ENCODE measurements at regions not wholly inside any gene's neighbourhood (a gene's known extent, or its start where the extent isn't known, plus 50 kb on each side); places are given as distances from the start of the nearest gene placed in this dataset.
"Not testable (repeated sequence)": the region's sequence is repeated elsewhere in the genome, so short reads cannot be mapped to it uniquely, and the experiment has no call there.

DNA sequence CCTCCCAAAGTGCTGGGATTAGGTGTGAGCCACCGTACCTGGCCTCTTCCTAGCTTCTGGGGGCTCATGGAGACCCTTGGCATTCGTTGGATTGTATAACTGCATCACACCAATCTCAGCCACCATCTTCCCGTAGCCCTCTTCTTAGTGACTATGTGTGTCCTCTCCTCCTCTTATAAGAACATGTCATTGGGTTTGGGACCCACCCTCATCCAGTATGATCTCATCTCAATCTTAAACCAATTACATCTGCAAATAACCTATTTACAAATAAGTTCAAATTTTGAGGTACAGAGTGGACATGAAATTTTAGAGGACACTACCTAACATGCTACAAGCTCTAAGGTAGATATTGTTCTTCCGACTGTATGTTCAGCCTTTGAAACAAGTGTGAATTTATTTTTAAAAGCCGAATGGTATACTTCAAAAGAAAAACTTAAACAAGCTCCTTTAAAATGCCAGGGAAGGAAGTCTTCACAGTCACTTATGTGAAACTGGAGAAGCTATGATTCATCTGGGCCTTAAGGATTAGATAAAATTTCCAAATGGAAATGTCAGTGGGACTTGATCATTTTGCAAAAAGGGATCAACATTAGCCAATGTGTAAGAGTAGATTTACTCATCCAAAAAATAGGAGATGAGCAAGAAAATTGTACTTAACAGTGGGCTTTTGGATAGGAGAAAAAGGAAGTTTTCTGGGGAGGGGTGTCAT is 225.7 kb downstream of the MEX3B start:
- DNase-seq (ENCODE audit: low read depth) = no peak

DNA sequence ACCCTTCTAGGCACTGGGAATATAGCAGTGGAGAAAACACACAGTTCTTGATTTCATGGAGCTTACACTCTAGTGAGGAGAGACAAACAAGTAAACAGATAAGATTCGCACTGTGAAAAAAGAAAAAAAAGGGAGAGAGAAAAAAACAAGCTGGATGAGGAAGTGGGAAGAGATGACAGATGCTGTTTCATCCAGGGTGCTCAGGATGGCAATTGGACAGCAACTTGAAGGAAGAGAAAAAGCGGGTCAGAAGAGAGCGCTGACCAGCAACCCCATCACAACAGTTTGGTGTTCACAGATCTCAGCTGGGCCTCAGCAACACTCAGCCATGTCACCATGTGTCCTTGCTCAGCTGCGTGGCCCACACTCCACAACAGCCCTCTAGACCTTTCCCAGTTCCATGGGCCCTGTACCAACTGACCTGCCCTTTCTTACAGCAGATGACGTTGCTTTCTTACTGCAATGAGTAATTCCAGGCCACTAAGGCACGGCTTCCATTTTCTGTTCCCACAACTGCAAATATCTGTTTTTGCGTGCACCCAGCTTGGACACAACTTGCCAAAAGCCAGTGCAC is 230.8 kb downstream of the MEX3B start:
- DNase-seq (ENCODE audit: low read depth) = no peak

DNA sequence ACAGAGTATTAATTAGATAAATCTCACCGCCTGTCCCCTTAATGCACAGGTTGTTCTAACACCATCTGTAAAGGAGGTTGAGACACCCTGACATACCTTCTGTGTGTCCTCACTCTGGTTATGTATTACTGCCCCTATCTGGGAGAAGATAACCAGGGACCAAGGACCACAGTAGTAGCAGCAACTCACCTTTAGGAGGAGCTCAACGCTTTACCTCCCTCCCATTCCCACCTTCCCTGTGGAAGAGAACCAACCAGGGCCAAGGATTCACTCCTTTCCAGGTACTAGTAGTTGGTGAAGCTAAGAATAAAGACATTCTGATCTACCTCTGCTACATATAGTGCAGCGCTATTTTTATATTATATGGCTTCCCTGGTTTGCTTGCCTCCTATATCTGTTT is 232.6 kb downstream of the MEX3B start:
- DNase-seq (ENCODE audit: low read depth) = no peak

DNA sequence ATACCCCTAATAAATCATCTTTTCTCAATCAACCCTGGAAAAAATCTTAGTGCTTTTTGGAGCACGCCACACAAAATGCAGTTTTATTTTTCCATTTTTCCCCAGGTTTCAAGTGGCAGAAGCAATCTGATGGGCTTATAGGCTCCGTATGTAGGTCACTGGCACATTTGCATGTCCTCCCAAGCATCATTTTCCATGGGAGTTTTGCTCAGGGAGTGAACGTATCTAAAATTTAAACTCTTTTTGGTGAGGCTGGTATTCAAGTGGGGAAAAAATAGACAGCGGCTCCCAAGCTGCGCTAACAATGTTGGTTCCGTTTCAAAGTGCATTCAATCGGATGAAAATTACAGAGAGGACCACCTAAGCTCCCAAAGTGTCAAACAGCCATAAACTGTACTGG is 233.4 kb downstream of the MEX3B start:
- DNase-seq (ENCODE audit: low read depth) = no peak

DNA sequence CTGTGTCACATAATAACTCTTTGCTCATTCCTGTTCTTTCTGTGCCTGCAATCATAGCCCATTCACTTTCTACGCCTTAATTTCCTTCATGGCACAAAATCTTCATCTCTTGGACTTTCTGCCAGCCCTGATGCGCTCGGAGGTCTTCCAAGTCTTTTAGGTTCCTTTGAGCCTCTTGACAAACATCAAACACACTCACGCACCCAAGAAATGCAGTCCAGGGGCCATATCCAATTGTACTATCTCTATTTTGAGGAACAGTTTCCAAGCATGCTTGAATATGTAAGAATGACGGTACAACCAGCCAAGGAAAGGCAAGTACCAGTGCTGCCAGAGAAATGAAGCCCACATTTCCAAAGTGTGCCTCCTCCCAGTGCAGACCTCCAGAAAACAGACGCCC is 234.1 kb downstream of the MEX3B start:
- DNase-seq (ENCODE audit: low read depth) = no peak

DNA sequence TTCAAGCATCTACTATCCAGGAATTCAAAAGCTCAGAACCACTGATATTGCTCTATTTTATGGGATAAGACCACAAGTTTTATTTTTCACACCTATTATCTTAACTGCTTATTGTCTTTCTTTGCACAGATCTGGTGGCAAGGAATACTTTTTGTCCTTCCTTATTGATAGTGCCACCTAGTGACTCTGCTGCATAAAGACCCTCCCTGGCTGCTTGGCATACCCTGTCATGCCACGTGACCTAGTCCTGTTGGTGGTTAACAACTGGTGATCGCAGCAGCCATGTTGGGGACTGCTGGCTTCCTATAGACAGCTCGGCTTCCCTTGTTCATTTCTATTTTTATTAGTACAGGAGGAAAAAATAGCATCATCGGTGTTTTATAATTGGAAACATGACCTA is 236.3 kb downstream of the MEX3B start:
- DNase-seq (ENCODE audit: low read depth) = no peak

DNA sequence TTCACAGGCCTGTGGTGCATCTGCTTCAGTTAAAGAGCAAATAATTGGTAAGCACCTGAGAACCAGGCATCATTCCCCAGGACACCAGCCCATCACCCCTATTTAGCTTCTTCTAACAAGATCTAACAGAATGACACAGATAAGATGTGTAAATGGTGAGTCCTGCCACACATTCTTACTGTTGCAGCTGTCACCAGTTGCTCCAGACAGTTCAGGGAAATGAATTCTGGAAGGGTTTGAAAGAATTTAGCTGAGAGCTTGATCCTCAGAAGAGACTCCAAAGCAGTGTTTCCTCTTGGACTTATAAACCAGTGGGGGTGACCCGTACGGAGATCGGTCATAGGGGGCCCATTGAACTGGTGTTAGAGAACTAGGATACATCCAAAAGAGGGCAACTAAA is 238.0 kb downstream of the MEX3B start:
- no peak for DNase-seq (ENCODE audit: low read depth)

DNA sequence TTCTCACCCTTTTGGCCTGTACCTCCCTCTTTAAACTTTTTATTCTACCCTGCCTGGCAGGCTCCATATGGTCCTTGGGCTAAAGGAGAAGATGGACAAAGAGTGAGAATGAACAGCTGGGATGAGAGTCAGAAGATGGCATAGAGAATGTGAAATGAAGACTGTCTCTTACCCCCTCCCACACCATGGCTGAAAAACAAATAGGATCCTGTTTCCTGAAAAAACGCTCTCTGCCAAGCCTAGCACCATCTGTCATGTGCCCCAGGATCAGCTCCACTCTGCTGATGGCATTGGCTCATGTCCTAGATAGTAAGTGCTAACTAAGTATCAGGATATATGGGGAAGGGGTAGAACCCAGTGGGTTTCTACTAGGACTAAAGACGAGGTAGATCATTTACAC is 238.6 kb downstream of the MEX3B start:
- DNase-seq (ENCODE audit: low read depth) = no peak

DNA sequence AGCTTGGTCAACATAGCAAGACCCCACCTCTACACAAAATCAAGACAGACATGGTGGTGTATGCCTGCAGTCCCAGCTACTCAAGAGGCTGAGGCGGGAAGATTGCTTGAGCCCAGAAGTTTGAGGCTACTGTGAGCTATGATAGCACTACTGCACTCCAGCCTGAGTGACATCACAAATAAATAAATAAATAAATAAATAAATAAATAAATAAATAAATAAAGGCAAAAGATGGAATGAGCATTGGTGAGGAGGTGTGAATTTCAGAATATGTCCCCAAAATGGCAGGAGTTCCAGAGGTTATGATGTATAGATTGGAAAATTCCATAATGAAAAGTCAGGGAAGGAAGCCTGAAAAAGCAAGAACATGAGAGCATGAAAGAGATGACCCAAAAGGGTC is 249.9 kb downstream of the MEX3B start:
- no peak for DNase-seq (ENCODE audit: low read depth)

DNA sequence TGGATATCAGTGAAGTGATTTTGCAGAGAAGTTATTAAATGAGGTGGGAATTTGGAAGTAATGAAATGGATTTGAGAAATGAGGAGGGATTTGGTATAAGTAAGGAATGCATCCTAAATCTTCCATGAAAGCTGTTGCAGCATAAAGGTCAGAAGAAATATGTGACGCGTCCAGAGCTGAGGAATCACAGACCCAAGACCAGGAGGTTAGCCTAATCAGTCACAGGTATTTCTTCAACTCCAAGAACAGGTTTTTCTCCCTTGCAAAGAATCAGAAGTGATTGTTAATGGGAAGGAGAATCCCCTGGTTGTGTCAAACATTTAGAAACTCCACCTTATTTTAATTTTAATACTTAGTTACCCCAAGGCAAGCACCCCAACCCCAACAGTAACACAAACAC is 253.2 kb downstream of the MEX3B start:
- no peak for DNase-seq (ENCODE audit: low read depth)

DNA sequence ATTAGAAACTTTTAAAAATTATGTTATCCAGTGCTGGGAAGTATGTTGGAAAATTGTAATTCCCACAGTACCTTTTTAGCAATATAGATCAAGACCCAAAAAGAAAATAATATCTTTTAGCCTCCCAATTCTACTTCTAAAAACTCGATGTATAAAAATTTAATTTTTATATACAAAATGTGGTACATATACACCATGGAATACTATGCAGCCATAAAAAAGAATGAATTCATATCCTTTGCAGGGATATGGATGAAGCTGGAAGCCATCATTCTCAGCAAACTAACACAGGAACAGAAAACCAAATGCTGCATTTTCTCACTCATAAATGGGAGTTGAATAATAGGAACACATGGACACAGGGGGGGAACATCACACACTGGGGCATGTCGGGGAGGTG is 254.5 kb downstream of the MEX3B start:
- DNase-seq (ENCODE audit: low read depth) = not testable (repeated sequence)

DNA sequence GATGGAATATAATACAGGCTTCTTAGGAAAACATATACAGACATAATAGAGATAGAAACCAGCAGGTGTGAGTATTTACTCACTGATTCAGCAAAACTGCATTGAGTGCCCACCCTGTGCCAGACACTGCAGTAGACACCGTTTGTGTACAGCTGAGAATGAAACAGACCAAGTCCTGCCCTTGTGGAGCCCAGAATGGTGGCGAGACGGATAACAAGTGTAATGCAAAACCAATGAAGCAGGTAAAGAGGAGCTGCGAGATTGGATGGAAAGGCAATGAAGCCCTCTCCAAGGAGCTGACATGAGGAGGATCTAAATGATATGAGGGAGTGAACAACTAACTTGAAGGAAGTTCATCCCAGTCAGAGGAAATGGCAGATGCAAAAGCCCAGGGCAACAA is 256.4 kb downstream of the MEX3B start:
- DNase-seq (ENCODE audit: low read depth) = no peak

DNA sequence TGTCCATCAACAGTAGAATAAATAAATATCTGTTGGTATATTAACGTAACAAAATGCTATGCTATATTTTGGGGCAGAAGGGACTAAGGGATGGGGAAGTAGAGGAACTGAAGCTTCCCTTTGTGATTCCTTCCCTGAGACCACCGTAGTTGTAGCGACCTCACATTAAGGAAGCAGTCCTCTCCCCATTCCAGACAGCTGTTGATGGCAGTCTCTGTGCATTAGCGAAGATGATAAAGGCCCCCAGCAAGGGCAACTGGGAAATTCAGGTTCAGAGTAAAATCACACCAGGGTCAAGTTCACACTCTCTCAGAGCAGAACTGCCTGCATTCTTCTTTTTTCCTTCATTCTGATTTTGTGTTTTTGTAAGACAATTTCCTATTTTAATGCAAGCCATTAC is 259.0 kb downstream of the MEX3B start:
- no peak for DNase-seq (ENCODE audit: low read depth)

DNA sequence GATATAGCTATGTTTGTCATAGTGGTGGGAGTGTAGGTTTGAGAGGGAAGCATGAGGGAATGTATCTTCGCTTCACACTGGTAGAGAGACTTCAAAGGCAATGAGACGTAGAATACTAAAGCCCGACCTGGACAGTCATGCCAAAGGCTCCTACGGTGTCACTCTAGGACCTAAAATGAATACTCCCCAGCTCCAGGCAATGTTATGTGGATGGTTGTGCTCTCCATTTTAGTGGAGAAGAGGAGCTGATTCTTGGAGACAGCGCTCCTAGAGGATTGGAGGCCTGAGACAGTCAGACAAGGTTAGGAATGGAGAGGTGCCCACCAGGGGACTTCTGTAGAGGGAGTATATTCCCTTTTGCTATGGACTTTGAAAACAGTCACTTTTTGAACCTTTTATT is 260.1 kb downstream of the MEX3B start:
- DNase-seq (ENCODE audit: low read depth) = no peak

DNA sequence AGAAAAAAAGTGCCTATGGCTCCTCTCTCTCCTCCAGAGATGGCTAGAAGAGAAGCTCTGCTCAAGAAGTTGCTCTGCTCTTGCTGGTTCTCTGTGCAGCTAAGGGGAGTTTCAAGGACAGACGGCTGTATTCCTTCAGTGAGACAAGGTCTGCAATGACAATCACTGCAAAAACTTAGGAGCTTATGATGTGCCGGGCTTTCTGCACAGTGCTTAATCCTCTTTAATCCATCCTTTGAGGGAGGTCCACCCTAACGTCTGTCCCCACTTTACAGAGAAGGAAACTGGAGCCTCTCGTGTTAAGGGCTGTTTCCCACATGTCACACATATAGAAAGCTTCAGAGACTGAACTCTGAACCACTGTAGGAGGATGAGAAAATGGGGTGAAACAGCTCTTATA is 260.6 kb downstream of the MEX3B start:
- DNase-seq (ENCODE audit: low read depth) = no peak

DNA sequence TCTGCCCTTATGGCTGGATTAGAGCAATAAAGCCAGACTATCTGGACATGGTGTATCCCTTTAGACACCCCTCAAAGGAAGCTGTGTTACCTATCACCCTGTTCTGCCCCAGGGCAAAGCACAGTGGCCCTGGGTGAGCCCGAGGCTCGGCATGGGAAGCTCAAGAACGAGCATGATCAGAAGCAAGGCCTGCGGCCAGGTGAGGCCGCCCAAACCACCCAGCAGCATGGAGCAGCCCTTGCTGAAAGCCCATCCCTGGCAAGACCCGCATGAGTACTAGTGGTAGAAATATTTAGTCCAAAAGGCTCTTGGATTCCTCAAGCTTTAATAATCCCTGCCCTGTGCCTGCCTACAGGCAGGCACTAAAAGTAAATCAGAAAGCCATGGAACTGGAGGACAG is 261.1 kb downstream of the MEX3B start:
- DNase-seq (ENCODE audit: low read depth) = no peak

DNA sequence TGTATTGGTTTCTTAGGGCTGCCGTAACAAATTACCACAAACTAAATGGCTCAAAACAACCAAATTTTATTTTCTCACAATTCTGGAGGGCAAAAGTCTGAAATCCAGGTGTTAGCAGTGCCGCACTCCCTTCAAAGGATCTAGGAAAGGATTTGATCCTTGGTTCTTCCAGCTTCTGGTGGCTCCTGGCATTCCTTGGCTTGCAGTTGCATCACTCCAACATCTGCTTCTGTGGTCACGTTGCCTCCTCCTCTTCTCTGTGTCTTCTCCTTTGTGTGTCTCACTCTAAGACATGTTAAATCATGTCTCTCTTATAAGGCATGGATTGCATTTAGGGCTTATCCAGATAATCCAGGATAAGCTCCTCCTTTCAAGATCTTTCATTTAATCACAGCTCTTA is 262.2 kb downstream of the MEX3B start:
- no peak for DNase-seq (ENCODE audit: low read depth)

DNA sequence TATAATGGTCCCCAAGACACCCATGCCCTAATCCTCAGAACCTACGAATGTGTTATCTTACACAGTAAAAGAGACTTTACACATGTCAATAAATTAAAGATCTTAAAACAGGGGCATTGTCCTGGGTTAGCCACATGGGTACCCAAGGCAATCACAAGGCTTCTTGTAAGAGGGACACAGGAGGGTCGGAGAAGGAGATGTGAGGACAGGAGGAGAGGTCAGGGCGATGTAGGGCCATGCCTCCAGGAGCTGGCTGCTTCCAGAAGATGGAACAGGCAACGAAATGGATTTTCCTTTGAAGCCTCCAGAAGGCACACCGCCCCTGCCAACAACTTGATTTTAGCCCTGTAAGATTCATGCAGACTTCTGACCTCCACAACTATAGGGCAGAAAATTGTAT is 262.7 kb downstream of the MEX3B start:
- no peak for DNase-seq (ENCODE audit: low read depth)

DNA sequence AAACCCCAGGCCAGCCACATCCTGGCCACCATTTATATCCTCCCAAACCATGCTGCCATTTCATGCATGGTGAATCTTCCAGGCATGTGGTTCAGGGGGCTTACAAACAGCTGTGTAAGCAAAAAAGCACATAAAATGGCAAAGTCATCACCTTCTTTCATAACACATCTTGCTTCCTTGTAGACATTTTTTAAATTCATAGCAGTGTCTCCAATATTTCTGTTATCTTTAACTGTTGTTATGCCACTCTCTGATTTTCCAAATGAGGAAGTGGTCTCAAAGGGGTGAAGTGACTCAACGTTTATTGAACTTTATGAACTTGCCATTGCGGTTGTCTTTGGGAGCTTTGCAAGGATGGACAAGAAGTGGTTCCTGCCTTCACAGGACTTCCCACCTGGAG is 264.4 kb downstream of the MEX3B start:
- no peak for DNase-seq (ENCODE audit: low read depth)

DNA sequence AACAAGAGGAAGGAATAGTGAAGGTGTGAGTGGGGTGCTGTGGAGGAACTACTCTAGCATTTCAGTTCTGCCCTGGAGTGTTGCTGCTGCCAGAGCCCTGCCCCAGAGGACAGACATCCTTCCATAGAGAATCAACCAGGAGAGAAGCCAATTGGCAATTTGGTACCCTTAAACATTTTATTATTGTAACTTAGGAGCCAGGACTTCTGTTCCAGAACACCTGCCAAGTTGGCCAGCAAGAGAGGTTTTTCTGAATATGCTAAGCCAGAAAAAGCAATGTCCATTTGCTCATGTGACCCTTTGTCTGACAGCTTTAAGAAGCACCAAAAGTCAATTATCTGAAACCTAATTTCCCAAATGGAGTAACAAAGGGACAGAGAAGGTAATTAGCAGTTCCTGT is 264.9 kb downstream of the MEX3B start:
- DNase-seq (ENCODE audit: low read depth) = no peak

DNA sequence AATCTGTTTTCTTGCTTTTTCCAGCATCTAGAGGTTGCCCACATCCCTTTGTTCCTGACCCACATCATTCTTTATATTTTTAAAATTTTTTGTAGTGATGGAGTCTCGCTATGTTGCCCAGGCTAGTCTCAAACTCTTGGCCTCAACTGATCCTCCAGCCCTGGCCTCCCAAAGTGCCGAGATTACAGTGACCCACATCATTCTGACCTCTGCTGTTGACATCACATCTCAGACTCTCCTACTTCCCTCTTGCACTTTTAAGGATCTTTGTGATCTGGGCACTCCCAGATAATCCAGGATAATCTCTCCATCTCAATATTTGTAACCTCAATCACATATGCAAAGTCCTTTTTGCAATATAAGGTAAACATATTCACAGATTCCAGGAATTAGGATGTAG is 266.6 kb downstream of the MEX3B start:
- no peak for DNase-seq (ENCODE audit: low read depth)

DNA sequence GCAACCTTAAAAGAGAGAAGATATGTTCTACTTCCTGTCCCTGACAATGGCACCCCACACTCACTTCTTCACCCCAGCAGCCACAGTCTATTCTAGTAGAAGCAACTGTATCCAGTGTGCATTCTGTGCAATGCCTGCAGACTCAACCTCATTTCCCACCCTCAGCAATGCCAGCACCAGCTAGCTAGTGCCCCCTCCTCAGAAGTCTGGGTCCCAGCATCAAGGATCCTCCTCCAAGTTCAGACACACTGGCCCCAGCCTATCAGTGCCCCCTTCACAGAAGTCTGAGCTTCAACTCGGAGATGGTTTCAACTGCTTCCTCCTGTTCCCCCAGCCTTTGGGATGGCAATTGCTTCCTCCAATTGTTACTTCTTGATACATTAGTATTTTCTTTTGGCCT is 268.3 kb downstream of the MEX3B start:
- DNase-seq (ENCODE audit: low read depth) = no peak

DNA sequence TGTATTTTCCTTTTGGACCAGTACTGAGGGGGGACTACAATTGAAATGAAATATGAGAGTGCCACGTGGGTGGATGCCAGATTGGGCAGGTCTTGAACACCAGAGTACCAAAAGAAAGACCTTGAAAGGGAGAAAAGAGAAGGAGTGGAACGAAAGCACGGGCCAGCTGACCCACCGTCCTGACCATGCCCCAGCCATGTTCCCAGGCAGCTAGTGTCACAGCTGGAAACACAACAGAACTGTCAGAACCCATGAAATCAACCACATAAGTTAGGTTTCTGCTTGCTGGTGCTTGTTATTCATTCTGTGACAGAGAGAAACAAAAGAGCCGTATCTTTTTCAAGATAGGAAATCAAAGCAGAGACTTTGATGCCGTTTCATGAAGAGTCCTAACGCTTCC is 268.8 kb downstream of the MEX3B start:
- no peak for DNase-seq (ENCODE audit: low read depth)

DNA sequence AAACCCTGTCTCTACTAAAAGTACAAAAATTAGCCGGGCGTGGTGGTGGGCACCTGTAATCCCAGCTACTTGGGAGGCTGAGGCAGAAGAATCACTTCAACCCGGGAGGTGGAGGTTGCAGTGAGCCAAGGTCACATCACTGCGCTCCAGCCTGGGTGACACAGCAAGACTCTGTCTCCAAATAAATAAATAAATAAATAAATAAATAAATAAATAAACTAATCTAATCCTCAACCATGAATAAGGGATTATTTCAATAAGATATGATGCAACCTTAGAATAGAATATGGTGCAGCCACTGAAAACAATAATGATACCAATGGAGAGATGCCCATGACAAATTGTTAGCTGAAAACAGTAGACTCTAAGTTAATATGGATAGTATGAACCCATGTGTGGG is 270.0 kb downstream of the MEX3B start:
- not testable (repeated sequence) for DNase-seq (ENCODE audit: low read depth)

Data from stimulated activated CD8-positive, alpha-beta memory T cell treated with anti-CD3 and anti-CD28 coated beads, Interleukin-12 subunit alpha, Interleukin-12 subunit beta, amount 100 ng/mL, for 1 hour (primary cell).